HG03354 (cell line): ENCODE measurements at regions not wholly inside any gene's neighbourhood (a gene's known extent, or its start where the extent isn't known, plus 50 kb on each side); places are given as distances from the start of the nearest gene placed in this dataset.

Experiments
- ATAC-seq: cut with Tn5 transposase; IDR thresholded peaks from one replicate; pipeline ENCODE4 v1.9.1; 2021; ENCODE audit warnings: mild to moderate bottlenecking; ENCODE audit not compliant: unreplicated experiment, poor library complexity, severe bottlenecking

GRCh38 chr2:7490672-7491071, 573.5 kb downstream of the RNF144A start:
- no peak for ATAC-seq

- no peak for ATAC-seq
These were observed 575.5 kb downstream of the RNF144A start for GRCh38 chr2:7492719-7493118.

GRCh38 chr2:7497178-7497577, 580.0 kb downstream of the RNF144A start:
- no peak for ATAC-seq

GRCh38 chr2:7499018-7499417, 581.8 kb downstream of the RNF144A start:
- no peak for ATAC-seq

GRCh38 chr2:7502336-7502735, 585.1 kb downstream of the RNF144A start:
- no peak for ATAC-seq

- no peak for ATAC-seq
These were observed 591.2 kb downstream of the RNF144A start for GRCh38 chr2:7508296-7508943.

- ATAC-seq = no peak
These were observed 593.1 kb downstream of the RNF144A start for GRCh38 chr2:7510353-7510752.

GRCh38 chr2:7513834-7514233, 596.6 kb downstream of the RNF144A start:
- ATAC-seq = no peak

- ATAC-seq = no peak
These were observed 598.1 kb downstream of the RNF144A start for GRCh38 chr2:7515327-7515726.

GRCh38 chr2:7516484-7517063, 599.4 kb downstream of the RNF144A start:
- no peak for ATAC-seq

- no peak for ATAC-seq
These were observed 599.9 kb downstream of the RNF144A start for GRCh38 chr2:7517088-7517487.

GRCh38 chr2:7517851-7518250, 600.6 kb downstream of the RNF144A start:
- ATAC-seq = no peak

- ATAC-seq = no peak
These were observed 606.4 kb downstream of the RNF144A start for GRCh38 chr2:7523481-7524120.

- no peak for ATAC-seq
These were observed 607.0 kb downstream of the RNF144A start for GRCh38 chr2:7524195-7524594.

GRCh38 chr2:7525746-7526145, 608.5 kb downstream of the RNF144A start:
- ATAC-seq = no peak

- no peak for ATAC-seq
These were observed 610.0 kb downstream of the RNF144A start for GRCh38 chr2:7527165-7527722.

GRCh38 chr2:7530001-7530400, 612.8 kb downstream of the RNF144A start:
- ATAC-seq = no peak

GRCh38 chr2:7539077-7539476, 621.9 kb downstream of the RNF144A start:
- ATAC-seq = no peak

GRCh38 chr2:7539760-7540159, 622.5 kb downstream of the RNF144A start:
- ATAC-seq = no peak

- no peak for ATAC-seq
These were observed 635.8 kb downstream of the RNF144A start for GRCh38 chr2:7552825-7553570.
